Natural killer cell treated with Interleukin-12 subunit alpha and Interleukin-12 subunit beta and Interleukin-15 and Interleukin-18, amount 100 ng/mL, for 72 hours (primary cell): ENCODE measurements at regions not wholly inside any gene's neighbourhood (a gene's known extent, or its start where the extent isn't known, plus 50 kb on each side); places are given as distances from the start of the nearest gene placed in this dataset.
A peak's percentile ranks its signal among the peaks of the same experiment; 100 is the strongest.
"Not testable (repeated sequence)": the region's sequence is repeated elsewhere in the genome, so short reads cannot be mapped to it uniquely, and the experiment has no call there.

Experiments used
- ATAC-seq, 2 donors: fragments of 150-1000 bp; cut with Tn5 transposase in 1 of 2; sonication (Bioruptor Pico), chemical (Tn5 transposase) in 1 of 2; 2 replicates each; pipeline ENCODE4 v1.10.0; 2021
- DNase-seq: peaks from one replicate; pipeline ENCODE4 v3.0.0; 2022; ENCODE audit warnings: low spot score
- H3K27ac Mint-ChIP-seq, 2 donors: 1 replicate in 1 of 2; 2 replicates in 1 of 2; pipeline ENCODE4 v1.8.0; 2022; ENCODE audit warnings: mixed read lengths in 2 of 2, mild to moderate bottlenecking in 1 of 2, moderate library complexity in 1 of 2
- H3K27me3 Mint-ChIP-seq, 2 donors: 1 replicate in 1 of 2; 2 replicates in 1 of 2; pipeline ENCODE4 v1.8.0; 2022; ENCODE audit warnings: mixed read lengths in 2 of 2
- H3K36me3 Mint-ChIP-seq: one replicate; pipeline ENCODE4 v1.8.0; 2022; ENCODE audit warnings: mixed read lengths
- H3K4me1 Mint-ChIP-seq, 2 donors: 1 replicate in 1 of 2; 2 replicates in 1 of 2; pipeline ENCODE4 v1.8.0; 2022; ENCODE audit warnings: low read depth in 2 of 2, mixed read lengths in 2 of 2, mild to moderate bottlenecking in 1 of 2
- H3K4me3 Mint-ChIP-seq: one replicate; pipeline ENCODE4 v1.8.0; 2022; ENCODE audit warnings: mixed read lengths
- H3K9me3 Mint-ChIP-seq: 2 replicates; pipeline ENCODE4 v1.8.0; 2022; ENCODE audit warnings: mixed read lengths

- no peak for DNase-seq
- Mint-ChIP-seq H3K27ac (no peak overlapping the region), H3K27me3 (no peaks in the 10 kb centered on the region), H3K36me3 (no peaks in the 10 kb centered on the region), H3K4me3 (no peak overlapping the region), H3K9me3 (no peaks in the 10 kb centered on the region), H3K4me1 (peaks cover 0 to 5% of the 10 kb centered on the region in 2 donors)
- ATAC-seq, result no peak
Observed at GRCh38 chr20:53776858-53777257, 183.2 kb upstream of the ZNF217 start.

DNA sequence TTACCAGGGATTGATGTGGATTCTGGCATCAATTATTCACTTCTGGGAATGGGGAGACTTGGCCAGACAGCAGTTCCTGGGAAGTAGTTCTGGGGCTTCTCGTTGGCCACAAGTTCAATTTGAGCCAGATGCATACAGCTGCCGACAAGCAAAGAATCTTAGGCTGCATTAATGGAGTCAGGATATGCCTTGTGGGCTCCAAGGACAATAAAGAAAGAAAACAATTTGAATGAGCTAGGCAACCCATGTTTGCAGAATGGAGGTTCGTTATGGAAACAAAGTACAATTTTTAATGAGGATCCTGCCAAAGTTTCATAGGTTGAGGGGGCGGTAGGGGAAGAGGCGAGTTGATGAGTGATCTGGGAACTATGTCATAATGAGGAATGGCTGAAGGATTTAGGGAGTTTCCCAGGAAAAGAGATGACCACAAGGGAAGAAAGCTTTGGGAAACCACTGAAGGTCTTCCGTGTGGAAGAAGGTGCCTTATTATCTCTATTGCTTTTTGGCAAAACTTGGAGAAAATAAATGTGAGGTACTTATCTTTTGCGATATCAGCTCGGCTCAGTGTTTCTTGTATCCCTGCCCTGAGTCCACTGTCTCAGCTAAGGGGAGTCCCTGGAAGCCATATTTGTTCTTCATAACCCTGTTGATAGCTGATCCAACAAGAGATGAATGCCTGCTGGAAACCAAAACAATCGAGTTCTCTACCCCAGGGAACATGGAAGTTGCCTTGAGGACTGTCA is 181.0 kb upstream of the ZNF217 start:
- Mint-ChIP-seq H3K4me3 (no peak overlapping the region), H3K9me3 (no peaks in the 10 kb centered on the region), H3K27ac (peak overlapping the region in 1 of 2 donors; percentile 47), H3K27me3 (no peaks in the 10 kb centered on the region), H3K4me1 (peaks cover 0 to 5% of the 10 kb centered on the region in 2 donors), H3K36me3 (no peaks in the 10 kb centered on the region)
- DNase-seq (no peak), ATAC-seq (no peak)

- no peaks in the 10 kb centered on the region for H3K27me3 Mint-ChIP-seq
- DNase-seq, result no peak
- H3K27ac Mint-ChIP-seq, result peak overlapping the region in 1 of 2 donors; percentile 47
- H3K9me3 Mint-ChIP-seq, result no peaks in the 10 kb centered on the region
- ATAC-seq, result peak in 1 of 2 donors; percentile 38
- H3K4me1 Mint-ChIP-seq, result peaks cover 0 to 5% of the 10 kb centered on the region in 2 donors
- H3K4me3 Mint-ChIP-seq, result no peak overlapping the region
- no peaks in the 10 kb centered on the region for H3K36me3 Mint-ChIP-seq
Observed at GRCh38 chr20:53773792-53774401, 180.3 kb upstream of the ZNF217 start.

GRCh38 chr20:53773066-53773791 is 179.6 kb upstream of the ZNF217 start:
- H3K4me1 Mint-ChIP-seq, H3K27ac Mint-ChIP-seq, DNase-seq, H3K4me3 Mint-ChIP-seq, H3K27me3 Mint-ChIP-seq, H3K9me3 Mint-ChIP-seq, ATAC-seq, H3K36me3 Mint-ChIP-seq: not testable (repeated sequence)

DNA sequence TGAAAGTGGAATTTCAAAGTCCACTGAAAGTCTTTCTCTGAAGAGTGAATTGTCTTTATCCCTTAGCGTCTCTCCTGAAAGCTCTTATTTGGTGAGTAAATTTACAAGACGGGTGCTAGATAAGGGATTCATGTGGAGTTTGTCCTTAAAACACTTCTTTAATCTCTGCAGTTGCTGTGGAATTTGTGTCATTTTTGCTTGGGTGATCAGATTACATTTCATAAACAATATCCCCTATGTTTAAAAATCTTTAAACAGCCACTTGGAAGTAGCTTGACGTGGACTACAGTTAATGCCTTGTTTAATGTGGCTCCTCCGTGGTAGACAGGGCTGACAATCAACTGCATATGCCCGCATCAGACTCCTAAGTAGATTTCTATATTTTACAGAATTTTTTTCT is 175.4 kb upstream of the ZNF217 start:
- no peak for ATAC-seq
- H3K36me3 Mint-ChIP-seq, result no peaks in the 10 kb centered on the region

DNA sequence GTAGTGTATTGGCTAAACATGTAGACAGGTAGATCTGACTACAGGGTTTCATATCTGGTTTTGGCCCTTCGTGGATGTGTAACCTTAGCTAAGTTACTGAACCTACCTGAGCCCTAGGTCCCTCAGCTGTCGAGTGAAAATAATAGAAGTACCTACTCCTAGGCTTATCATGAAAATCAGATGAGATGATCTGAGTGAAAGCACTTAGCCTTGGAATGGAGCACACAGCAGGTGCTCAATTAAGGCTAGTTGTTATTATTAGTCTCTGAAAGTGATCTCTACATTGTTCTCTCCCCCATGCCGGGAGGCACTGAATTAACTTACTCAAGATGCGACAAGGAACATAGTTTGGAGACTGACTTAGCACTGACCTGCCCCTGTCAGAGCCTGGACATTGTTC is 174.7 kb upstream of the ZNF217 start:
- Mint-ChIP-seq H3K27ac (peak overlapping the region in 1 of 2 donors; percentile 41), H3K4me1 (peaks cover 0 to 9% of the 10 kb centered on the region in 2 donors), H3K4me3 (no peak overlapping the region), H3K27me3 (no peaks in the 10 kb centered on the region), H3K9me3 (no peaks in the 10 kb centered on the region), H3K36me3 (no peaks in the 10 kb centered on the region)
- DNase-seq, result no peak
- ATAC-seq, result no peak

More for the DNA sequence above, 175.4 kb upstream of the ZNF217 start:
- Mint-ChIP-seq H3K4me1 (peaks cover 0 to 9% of the 10 kb centered on the region in 2 donors), H3K27ac (no peak overlapping the region), H3K27me3 (no peaks in the 10 kb centered on the region), H3K4me3 (no peak overlapping the region), H3K9me3 (no peaks in the 10 kb centered on the region)
- no peak for DNase-seq

DNA sequence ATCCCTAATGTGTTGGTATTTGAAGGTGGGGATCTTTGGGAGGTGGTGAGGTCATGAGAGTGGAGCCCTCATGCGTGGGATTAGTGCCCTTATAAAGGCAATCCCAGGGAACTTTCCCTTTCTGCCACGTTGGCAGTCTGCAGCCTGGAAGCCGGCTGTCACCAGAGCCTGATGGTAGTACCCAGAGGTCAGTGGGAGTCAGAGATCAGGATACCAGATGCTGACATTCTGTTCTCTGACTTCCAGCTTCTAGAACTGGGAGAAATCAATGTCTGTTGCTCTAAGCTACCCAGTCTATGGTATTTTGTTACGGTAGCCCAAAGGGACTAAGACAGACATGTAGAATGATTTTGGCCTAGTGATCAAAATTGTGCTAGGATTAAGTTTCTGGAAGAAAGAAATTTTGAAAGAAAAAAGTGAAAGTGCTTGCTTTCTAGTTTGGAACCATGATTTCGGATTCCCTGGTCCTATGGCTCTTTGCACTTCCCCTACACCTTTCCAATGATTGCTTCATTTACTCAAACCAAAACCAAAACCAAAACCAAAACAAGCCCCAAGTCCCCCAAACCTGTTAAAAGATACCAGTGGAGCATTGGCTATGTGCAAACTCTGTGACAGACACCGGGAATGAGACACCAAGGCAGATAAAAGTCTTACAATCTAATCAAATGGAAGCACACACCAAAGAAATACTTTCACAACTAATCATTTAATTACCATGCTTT is 173.7 kb upstream of the ZNF217 start:
- no peak for DNase-seq
- Mint-ChIP-seq H3K27me3 (no peaks in the 10 kb centered on the region), H3K4me1 (peaks cover 0 to 9% of the 10 kb centered on the region in 2 donors), H3K36me3 (no peaks in the 10 kb centered on the region), H3K4me3 (no peak overlapping the region), H3K9me3 (no peaks in the 10 kb centered on the region), H3K27ac (peak overlapping the region in 1 of 2 donors; percentile 41)
- ATAC-seq, result peak in 1 of 2 donors; percentile 81

DNA sequence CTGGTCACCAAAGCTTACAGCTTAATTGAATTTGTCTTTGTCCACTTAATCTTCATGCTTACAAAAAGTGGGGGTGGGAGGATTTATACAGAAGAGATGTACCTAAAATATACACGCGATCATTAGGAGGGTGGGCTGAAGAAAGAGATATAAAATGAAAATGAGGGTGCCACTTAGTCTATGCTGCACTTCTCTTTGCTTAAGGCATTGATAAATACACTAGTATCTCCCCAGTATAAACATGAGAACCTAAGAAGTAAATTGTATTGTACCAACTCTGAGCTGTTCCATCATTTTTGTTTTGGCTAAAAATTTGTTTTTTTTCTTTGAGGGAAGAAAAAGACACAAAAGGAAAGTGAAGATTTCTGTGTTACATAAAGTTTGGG is 170.8 kb upstream of the ZNF217 start:
- Mint-ChIP-seq H3K27ac (no peak overlapping the region), H3K36me3 (no peaks in the 10 kb centered on the region), H3K9me3 (no peaks in the 10 kb centered on the region), H3K27me3 (no peaks in the 10 kb centered on the region), H3K4me3 (no peak overlapping the region), H3K4me1 (peaks cover 0 to 9% of the 10 kb centered on the region in 2 donors)
- DNase-seq (no peak), ATAC-seq (no peak)

DNA sequence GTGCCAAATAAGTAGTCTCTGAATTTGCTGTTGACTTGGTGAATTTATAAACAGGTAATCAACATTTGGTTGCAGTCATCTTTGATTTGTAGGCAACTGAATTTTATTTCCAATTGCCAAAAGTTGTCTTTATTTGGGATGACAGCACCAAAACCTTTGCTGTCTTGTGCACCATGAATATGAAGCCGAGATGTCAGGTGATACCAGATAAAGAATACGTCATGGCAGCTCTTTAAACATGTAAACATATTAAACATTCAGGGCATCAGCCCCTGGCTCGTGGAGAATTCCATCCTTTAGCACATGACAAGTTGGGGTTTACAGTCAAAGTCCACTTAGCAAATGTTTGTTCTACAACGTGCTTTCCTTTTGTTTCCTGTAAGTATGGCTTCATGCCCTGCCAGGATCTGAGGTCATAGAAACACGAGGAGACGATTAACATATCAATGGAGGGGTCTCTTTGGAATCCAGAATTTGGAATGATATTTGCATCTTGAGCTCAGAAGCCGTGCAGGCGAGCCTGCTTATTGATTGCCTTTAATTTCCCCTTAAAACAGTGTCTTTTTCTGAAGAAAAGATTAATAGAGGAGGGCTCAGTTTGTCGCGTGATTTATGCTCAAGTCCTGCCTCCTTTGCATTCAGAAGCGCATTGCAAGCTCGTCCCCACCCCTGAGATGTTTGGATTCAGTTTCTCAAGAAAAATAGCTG is 170.2 kb upstream of the ZNF217 start:
- H3K9me3 Mint-ChIP-seq, result no peaks in the 10 kb centered on the region
- H3K27me3 Mint-ChIP-seq, result peaks cover 0 to under 1% of the 10 kb centered on the region in 2 donors
- no peak overlapping the region for H3K4me3 Mint-ChIP-seq
- H3K36me3 Mint-ChIP-seq, result no peaks in the 10 kb centered on the region
- ATAC-seq, result no peak
- DNase-seq, result no peak
- peaks cover 0 to 9% of the 10 kb centered on the region in 2 donors for H3K4me1 Mint-ChIP-seq
- peak overlapping the region in 1 of 2 donors; percentile 34 for H3K27ac Mint-ChIP-seq

- not testable (repeated sequence) for H3K4me1 Mint-ChIP-seq, DNase-seq, H3K4me3 Mint-ChIP-seq, H3K27ac Mint-ChIP-seq, H3K9me3 Mint-ChIP-seq, H3K27me3 Mint-ChIP-seq, ATAC-seq, H3K36me3 Mint-ChIP-seq
Observed at GRCh38 chr20:53762423-53762798, 168.8 kb upstream of the ZNF217 start.

- no peak for DNase-seq
- no peak overlapping the region for H3K27ac Mint-ChIP-seq
- ATAC-seq, result no peak
- no peaks in the 10 kb centered on the region for H3K36me3 Mint-ChIP-seq
- H3K27me3 Mint-ChIP-seq, result peaks cover 4 to 6% of the 10 kb centered on the region in 2 donors
- H3K9me3 Mint-ChIP-seq, result no peaks in the 10 kb centered on the region
- H3K4me1 Mint-ChIP-seq, result peaks cover 4 to 7% of the 10 kb centered on the region in 2 donors
- no peak overlapping the region for H3K4me3 Mint-ChIP-seq
Observed at GRCh38 chr20:53760025-53760441, 166.4 kb upstream of the ZNF217 start.

DNA sequence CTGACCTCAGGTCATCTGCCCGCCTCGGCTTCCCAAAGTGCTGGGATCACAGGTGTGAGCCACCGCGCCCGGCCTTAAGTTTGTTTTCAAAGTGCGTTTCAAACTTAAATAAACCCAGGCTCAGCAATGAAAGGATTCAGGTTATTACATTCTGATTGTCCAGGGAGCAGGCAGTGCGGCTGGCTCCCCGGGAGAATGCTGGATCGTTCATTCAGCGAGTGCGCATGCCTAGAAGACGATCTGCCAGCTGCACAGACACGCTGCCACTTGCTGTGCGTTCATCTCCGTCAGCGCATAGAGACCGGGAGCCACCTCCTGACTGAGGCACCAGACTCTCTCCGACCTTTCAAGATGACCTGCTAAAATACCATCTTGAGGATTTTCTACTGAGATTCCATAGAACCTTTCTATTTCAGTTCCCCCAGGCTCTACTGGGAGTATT is 163.9 kb upstream of the ZNF217 start:
- H3K27ac Mint-ChIP-seq, result no peak overlapping the region
- peaks cover 4 to 6% of the 10 kb centered on the region in 2 donors for H3K27me3 Mint-ChIP-seq
- H3K4me3 Mint-ChIP-seq, result no peak overlapping the region
- ATAC-seq, result no peak
- no peaks in the 10 kb centered on the region for H3K9me3 Mint-ChIP-seq
- DNase-seq, result no peak
- peaks cover 24% of the 10 kb centered on the region in 2 donors for H3K4me1 Mint-ChIP-seq
- H3K36me3 Mint-ChIP-seq, result no peaks in the 10 kb centered on the region
